Liver (tissue), 8 donors: ENCODE measurements at regions not wholly inside any gene's neighbourhood (a gene's known extent, or its start where the extent isn't known, plus 50 kb on each side); places are given as distances from the start of the nearest gene placed in this dataset.
A peak's percentile ranks its signal among the peaks of the same experiment; 100 is the strongest.

Experiments used
- DNase-seq: peaks from one replicate; pipeline ENCODE4 v3.0.0-alpha.2; 2017; ENCODE audit warnings: low spot score
- H3K27ac ChIP-seq, 2 donors: one replicate each; pipeline ENCODE4 v1.7.0; 2013; ENCODE audit warnings: inconsistent platforms in 2 of 2, low read length in 2 of 2, control low read depth in 1 of 2, low read depth in 1 of 2, mild to moderate bottlenecking in 1 of 2
- H3K27me3 ChIP-seq, 4 donors: one replicate each; pipeline versions ENCODE4 v1.6.1 to v1.7.0; 2013; ENCODE audit warnings: low read length in 3 of 4, inconsistent platforms in 1 of 4, mild to moderate bottlenecking in 1 of 4, moderate library complexity in 1 of 4; ENCODE audit not compliant: control insufficient read depth in 4 of 4, insufficient read depth in 4 of 4
- H3K36me3 ChIP-seq, 4 donors: one replicate each; pipeline versions ENCODE4 v1.6.1 to v1.7.0; 2013; ENCODE audit warnings: low read length in 3 of 4, mild to moderate bottlenecking in 3 of 4, low read depth in 1 of 4, moderate library complexity in 1 of 4; ENCODE audit not compliant: control insufficient read depth in 4 of 4, insufficient read depth in 3 of 4
- H3K4me1 ChIP-seq, 4 donors: one replicate each; pipeline versions ENCODE4 v1.6.1 to v1.7.0; 2013; ENCODE audit warnings: low read length in 3 of 4, mild to moderate bottlenecking in 3 of 4, moderate library complexity in 1 of 4; ENCODE audit not compliant: control insufficient read depth in 4 of 4, insufficient read depth in 4 of 4
- H3K4me3 ChIP-seq, 3 donors: one replicate each; pipeline versions ENCODE4 v1.6.1 to v1.7.0; 2013; ENCODE audit warnings: low read length in 3 of 3, control low read depth in 1 of 3, low read depth in 1 of 3, mild to moderate bottlenecking in 1 of 3
- H3K9ac ChIP-seq, 2 donors: one replicate each; pipeline ENCODE4 v1.7.0; 2013; ENCODE audit warnings: low read length in 2 of 2, mild to moderate bottlenecking in 2 of 2, moderate library complexity in 2 of 2, control low read depth in 1 of 2, low read depth in 1 of 2
- H3K9me3 ChIP-seq, 4 donors: one replicate each; pipeline versions ENCODE4 v1.6.1 to v1.7.0; 2013; ENCODE audit warnings: low read length in 3 of 4; ENCODE audit not compliant: control insufficient read depth in 4 of 4
- EGR1 ChIP-seq, 2 donors: IDR thresholded peaks; 2 replicates each; pipeline ENCODE4 v1.6.1; 2016 to 2018; ENCODE audit warnings: antibody characterized with exemption in 2 of 2, low read depth in 2 of 2
- FOXA1 ChIP-seq: IDR thresholded peaks from 2 replicates; pipeline ENCODE4 v1.6.1; 2016; ENCODE audit warnings: antibody characterized with exemption
- FOXA2 ChIP-seq: IDR thresholded peaks from 2 replicates; pipeline ENCODE4 v1.6.1; 2016; ENCODE audit warnings: antibody characterized with exemption
- GABPA ChIP-seq, 2 donors: IDR thresholded peaks in 1 of 2; conservative IDR thresholded peaks in 1 of 2; 2 replicates each; pipeline ENCODE4 v1.6.1; 2016; ENCODE audit warnings: antibody characterized with exemption in 2 of 2, mild to moderate bottlenecking in 1 of 2, moderate library complexity in 1 of 2
- HNF4A ChIP-seq, 2 donors: conservative IDR thresholded peaks; 2 replicates each; pipeline ENCODE4 v1.6.1; 2016; ENCODE audit warnings: antibody characterized with exemption in 2 of 2, mild to moderate bottlenecking in 2 of 2
- HNF4G ChIP-seq: IDR thresholded peaks from 2 replicates; pipeline ENCODE4 v1.6.1; 2016; ENCODE audit warnings: antibody characterized with exemption
- JUND ChIP-seq, 2 donors: IDR thresholded peaks; 2 replicates each; pipeline ENCODE4 v1.6.1; 2016; ENCODE audit warnings: antibody characterized with exemption in 2 of 2
- NR2F2 ChIP-seq: IDR thresholded peaks from 2 replicates; pipeline ENCODE4 v1.6.1; 2016; ENCODE audit warnings: antibody characterized with exemption
- RAD21 ChIP-seq, 2 donors: IDR thresholded peaks; 2 replicates each; pipeline ENCODE4 v1.6.1; 2016; ENCODE audit warnings: antibody characterized with exemption in 2 of 2, mild to moderate bottlenecking in 2 of 2
- RXRA ChIP-seq, 2 donors: IDR thresholded peaks; 2 replicates each; pipeline ENCODE4 v1.6.1; 2017 to 2018; ENCODE audit warnings: antibody characterized with exemption in 2 of 2, mild to moderate bottlenecking in 1 of 2
- SP1 ChIP-seq: IDR thresholded peaks from 2 replicates; pipeline ENCODE4 v1.6.1; 2018; ENCODE audit warnings: antibody characterized with exemption, mild to moderate bottlenecking
- TAF1 ChIP-seq: conservative IDR thresholded peaks from 2 replicates; pipeline ENCODE4 v1.6.1; 2016; ENCODE audit warnings: antibody characterized with exemption, mild to moderate bottlenecking
- YY1 ChIP-seq: IDR thresholded peaks from 2 replicates; pipeline ENCODE4 v1.6.1; 2016; ENCODE audit warnings: antibody characterized with exemption, mild to moderate bottlenecking
- WGBS: extraction: QIAGEN DNeasy Blood & Tissue Kit; methylation state at CpG from one replicate; pipeline ENCODE4 v1.1.7; 2013; 5-methylcytosine and 5-hydroxymethylcytosine counted together
- TF ChIP-seq, protein P1 (sequence below): IDR thresholded peaks from 2 replicates; pipeline ENCODE4 v1.6.1; 2016; ENCODE audit warnings: antibody characterized with exemption
- TF ChIP-seq, protein P2 (sequence below): IDR thresholded peaks from 2 replicates; pipeline ENCODE4 v1.6.1; 2016; ENCODE audit warnings: antibody characterized with exemption
- TF ChIP-seq, protein P3 (sequence below): IDR thresholded peaks from 2 replicates; pipeline ENCODE4 v1.6.1; 2016; ENCODE audit warnings: antibody characterized with exemption, mild to moderate bottlenecking
- TF ChIP-seq, protein P4 (sequence below): fragments of 150-350 bp; IDR thresholded peaks from 2 replicates; pipeline ENCODE4 v1.5.1; 2017; ENCODE audit warnings: improper control_type of control experiment, low read depth, low read length; ENCODE audit not compliant: missing input control
- TF ChIP-seq, protein P5 (sequence below): IDR thresholded peaks from 2 replicates; pipeline ENCODE4 v1.6.1; 2016; ENCODE audit warnings: antibody characterized with exemption
- donor health status: healthy.
- donor health status: healthy.
- donor health status: healthy.
- donor health status: healthy.
- donor health status: healthy.

DNA sequence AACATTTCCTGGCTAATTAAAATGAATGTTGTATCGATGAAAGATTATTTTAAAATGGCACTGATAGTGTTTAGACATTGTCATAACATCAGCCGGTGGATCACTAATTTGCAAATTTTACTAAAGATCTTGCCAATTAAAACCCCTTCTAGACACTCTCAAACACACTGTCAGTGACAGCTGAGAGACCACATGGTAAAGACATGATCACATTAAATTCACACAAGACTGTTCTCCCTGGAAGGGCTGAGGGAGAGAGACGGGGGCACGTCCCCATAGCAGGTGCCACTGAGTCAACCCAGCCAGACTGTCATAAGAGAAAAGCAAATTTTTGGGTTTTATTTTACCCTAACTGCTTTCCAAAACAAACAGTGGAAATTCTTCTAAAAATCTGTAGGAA is 306.0 kb downstream of the TXNL1 start:
- DNase-seq: no peak
- Histone ChIP-seq H3K4me3 (no peak overlapping the region), H3K4me1 (no peaks in the 10 kb centered on the region), H3K36me3 (no peaks in the 10 kb centered on the region), H3K9ac (no peak overlapping the region), H3K27ac (no peak overlapping the region), H3K9me3 (no peaks in the 10 kb centered on the region), H3K27me3 (no peaks in the 10 kb centered on the region)
- WGBS: 93% methylated on average over 4 of the region's 4 CpGs
- TF ChIP-seq GABPA (IDR thresholded peaks at IDR 0.05 in 1 of 2, conservative IDR thresholded peaks at IDR 0.05 in 1 of 2): no peak
- TF ChIP-seq RXRA (IDR thresholded peaks at IDR 0.05): no peak
- TF ChIP-seq JUND (IDR thresholded peaks at IDR 0.05): no peak
- TF ChIP-seq YY1: no peak
- TF ChIP-seq FOXA2: no peak

DNA sequence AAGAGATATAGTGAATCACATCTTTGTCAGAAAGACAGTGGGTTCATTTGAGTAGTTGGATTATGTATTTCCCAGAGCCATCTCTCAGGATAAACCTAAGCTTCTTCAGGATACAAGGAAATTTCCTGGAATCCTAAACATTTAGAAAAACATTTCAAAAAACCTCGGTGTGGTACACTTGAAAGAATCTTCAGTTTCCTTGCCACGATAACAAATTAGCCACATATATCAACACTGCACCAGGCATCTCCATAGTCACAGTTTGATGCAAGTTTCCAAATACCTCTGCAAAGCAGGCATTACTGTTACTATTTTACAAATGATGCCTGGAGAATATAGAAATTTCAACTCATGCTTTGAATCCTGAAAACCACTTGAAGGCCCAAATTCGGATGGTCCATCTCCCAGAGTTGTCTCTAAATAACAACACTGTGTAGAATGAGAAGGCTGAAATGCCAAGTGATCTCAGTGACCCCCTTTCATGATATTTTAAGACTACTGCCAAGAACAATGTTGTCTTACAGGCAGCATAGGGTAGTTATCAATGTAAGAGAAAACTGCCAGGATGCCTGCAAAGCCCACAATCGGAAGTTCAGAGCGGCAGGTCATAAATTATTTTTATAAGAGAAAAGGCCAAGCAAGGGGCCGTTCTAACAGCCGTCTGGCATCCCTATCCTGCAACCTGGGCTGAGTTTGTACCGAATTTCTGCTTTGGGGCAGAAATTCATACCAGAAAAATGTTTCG is 307.9 kb downstream of the TXNL1 start:
- H3K9ac ChIP-seq: no peak overlapping the region
- H3K36me3 ChIP-seq: no peaks in the 10 kb centered on the region
- no peaks in the 10 kb centered on the region for H3K4me1 ChIP-seq
- no peak overlapping the region for H3K27ac ChIP-seq
- no peak overlapping the region for H3K4me3 ChIP-seq
- WGBS: 63% methylated on average over 9 of the region's 9 CpGs
- no peaks in the 10 kb centered on the region for H3K27me3 ChIP-seq
- DNase-seq: no peak
- TF ChIP-seq, protein P1, sequence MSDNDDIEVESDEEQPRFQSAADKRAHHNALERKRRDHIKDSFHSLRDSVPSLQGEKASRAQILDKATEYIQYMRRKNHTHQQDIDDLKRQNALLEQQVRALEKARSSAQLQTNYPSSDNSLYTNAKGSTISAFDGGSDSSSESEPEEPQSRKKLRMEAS: no peak
- TF ChIP-seq TAF1 (no peak), FOXA2 (no peak), YY1 (no peak), GABPA (IDR thresholded peaks at IDR 0.05 in 1 of 2, conservative IDR thresholded peaks at IDR 0.05 in 1 of 2) (no peak), FOXA1 (no peak), NR2F2 (peak; percentile 64)
- TF ChIP-seq, protein P2, sequence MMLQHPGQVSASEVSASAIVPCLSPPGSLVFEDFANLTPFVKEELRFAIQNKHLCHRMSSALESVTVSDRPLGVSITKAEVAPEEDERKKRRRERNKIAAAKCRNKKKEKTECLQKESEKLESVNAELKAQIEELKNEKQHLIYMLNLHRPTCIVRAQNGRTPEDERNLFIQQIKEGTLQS: no peak
- H3K9me3 ChIP-seq: no peaks in the 10 kb centered on the region

DNA sequence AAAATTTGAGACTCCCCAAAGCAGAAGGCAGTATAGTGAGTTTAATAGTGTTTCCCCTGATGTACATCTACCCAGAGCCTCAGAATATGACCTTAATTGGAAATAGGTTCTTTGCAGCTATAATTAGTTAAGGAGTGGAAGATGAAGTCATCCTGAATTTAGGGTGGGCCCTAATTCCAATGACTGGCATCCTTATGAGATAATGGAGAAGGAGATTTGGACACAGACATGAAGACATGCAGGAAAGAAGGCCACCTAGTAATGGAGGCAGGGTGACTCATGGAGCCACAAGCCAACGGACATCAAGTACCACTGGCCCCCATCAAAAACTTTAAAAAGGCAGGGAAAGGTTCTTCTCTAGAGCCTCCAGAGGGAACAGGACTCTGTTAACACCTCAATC is 308.9 kb downstream of the TXNL1 start:
- no peaks in the 10 kb centered on the region for H3K36me3 ChIP-seq
- no peak overlapping the region for H3K27ac ChIP-seq
- H3K4me1 ChIP-seq: no peaks in the 10 kb centered on the region
- H3K9me3 ChIP-seq: no peaks in the 10 kb centered on the region
- H3K4me3 ChIP-seq: no peak overlapping the region
- WGBS: 88% methylated on average over 1 of the region's 1 CpG
- no peak for DNase-seq
- H3K9ac ChIP-seq: no peak overlapping the region
- TF ChIP-seq HNF4G: no peak
- TF ChIP-seq, protein P2: no peak
- TF ChIP-seq YY1: no peak
- TF ChIP-seq SP1: no peak
- TF ChIP-seq TAF1: no peak
- TF ChIP-seq, protein P3, sequence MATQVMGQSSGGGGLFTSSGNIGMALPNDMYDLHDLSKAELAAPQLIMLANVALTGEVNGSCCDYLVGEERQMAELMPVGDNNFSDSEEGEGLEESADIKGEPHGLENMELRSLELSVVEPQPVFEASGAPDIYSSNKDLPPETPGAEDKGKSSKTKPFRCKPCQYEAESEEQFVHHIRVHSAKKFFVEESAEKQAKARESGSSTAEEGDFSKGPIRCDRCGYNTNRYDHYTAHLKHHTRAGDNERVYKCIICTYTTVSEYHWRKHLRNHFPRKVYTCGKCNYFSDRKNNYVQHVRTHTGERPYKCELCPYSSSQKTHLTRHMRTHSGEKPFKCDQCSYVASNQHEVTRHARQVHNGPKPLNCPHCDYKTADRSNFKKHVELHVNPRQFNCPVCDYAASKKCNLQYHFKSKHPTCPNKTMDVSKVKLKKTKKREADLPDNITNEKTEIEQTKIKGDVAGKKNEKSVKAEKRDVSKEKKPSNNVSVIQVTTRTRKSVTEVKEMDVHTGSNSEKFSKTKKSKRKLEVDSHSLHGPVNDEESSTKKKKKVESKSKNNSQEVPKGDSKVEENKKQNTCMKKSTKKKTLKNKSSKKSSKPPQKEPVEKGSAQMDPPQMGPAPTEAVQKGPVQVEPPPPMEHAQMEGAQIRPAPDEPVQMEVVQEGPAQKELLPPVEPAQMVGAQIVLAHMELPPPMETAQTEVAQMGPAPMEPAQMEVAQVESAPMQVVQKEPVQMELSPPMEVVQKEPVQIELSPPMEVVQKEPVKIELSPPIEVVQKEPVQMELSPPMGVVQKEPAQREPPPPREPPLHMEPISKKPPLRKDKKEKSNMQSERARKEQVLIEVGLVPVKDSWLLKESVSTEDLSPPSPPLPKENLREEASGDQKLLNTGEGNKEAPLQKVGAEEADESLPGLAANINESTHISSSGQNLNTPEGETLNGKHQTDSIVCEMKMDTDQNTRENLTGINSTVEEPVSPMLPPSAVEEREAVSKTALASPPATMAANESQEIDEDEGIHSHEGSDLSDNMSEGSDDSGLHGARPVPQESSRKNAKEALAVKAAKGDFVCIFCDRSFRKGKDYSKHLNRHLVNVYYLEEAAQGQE: no peak
- TF ChIP-seq, protein P4, sequence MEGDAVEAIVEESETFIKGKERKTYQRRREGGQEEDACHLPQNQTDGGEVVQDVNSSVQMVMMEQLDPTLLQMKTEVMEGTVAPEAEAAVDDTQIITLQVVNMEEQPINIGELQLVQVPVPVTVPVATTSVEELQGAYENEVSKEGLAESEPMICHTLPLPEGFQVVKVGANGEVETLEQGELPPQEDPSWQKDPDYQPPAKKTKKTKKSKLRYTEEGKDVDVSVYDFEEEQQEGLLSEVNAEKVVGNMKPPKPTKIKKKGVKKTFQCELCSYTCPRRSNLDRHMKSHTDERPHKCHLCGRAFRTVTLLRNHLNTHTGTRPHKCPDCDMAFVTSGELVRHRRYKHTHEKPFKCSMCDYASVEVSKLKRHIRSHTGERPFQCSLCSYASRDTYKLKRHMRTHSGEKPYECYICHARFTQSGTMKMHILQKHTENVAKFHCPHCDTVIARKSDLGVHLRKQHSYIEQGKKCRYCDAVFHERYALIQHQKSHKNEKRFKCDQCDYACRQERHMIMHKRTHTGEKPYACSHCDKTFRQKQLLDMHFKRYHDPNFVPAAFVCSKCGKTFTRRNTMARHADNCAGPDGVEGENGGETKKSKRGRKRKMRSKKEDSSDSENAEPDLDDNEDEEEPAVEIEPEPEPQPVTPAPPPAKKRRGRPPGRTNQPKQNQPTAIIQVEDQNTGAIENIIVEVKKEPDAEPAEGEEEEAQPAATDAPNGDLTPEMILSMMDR: no peak
- TF ChIP-seq, protein P1: no peak
- no peak for TF ChIP-seq HNF4A (conservative IDR thresholded peaks at IDR 0.05)
- TF ChIP-seq EGR1 (IDR thresholded peaks at IDR 0.05; ENCODE audit: low read depth in 2 of 2): no peak
- TF ChIP-seq FOXA2: no peak
- TF ChIP-seq, protein P5, sequence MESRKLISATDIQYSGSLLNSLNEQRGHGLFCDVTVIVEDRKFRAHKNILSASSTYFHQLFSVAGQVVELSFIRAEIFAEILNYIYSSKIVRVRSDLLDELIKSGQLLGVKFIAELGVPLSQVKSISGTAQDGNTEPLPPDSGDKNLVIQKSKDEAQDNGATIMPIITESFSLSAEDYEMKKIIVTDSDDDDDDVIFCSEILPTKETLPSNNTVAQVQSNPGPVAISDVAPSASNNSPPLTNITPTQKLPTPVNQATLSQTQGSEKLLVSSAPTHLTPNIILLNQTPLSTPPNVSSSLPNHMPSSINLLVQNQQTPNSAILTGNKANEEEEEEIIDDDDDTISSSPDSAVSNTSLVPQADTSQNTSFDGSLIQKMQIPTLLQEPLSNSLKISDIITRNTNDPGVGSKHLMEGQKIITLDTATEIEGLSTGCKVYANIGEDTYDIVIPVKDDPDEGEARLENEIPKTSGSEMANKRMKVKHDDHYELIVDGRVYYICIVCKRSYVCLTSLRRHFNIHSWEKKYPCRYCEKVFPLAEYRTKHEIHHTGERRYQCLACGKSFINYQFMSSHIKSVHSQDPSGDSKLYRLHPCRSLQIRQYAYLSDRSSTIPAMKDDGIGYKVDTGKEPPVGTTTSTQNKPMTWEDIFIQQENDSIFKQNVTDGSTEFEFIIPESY: no peak
- no peak for TF ChIP-seq RAD21 (IDR thresholded peaks at IDR 0.05)
- no peak for TF ChIP-seq JUND (IDR thresholded peaks at IDR 0.05)
- no peaks in the 10 kb centered on the region for H3K27me3 ChIP-seq
